ENCODE measurements at regions not wholly inside any gene's neighbourhood (a gene's known extent, or its start where the extent isn't known, plus 50 kb on each side); places are given as distances from the start of the nearest gene placed in this dataset.

DNA sequence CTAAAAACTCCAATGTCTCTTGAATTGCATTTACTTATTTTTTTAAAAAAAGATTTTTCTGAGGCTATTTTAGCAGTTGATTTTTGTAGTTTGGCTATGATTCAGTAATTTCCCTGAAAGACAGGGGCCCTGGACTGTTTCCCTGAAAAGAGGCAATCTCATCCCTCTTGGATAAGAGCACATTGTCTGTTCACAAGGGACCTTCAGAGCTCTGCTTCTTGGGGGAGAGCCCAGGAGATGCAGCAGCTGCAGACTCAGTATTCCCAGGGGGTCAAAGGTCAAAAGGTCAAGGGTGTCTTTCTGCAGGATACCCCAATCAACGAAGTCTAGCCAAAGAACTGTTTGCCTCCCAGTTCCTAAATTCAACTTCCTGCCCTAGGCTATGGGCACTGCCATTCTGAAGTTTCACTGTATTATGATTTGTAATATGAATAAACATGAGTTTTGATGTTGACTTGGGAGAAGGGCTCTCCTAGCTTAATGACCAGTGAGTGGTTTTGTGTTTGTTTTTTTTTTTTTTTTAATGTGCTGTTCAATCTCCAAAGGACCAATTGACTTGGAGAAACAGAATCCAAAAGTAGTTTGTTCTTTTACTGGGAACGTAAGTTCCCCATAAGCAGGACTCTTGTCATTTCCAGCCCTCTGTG lies 157.0 kb upstream of the SERPINE2 start:
- no peak for TF ChIP-seq CTCF (IDR thresholded peaks at IDR 0.05; ENCODE audit: low read length)
- no peak for TF ChIP-seq EZH2 (IDR thresholded peaks at IDR 0.05; ENCODE audit: borderline replicate concordance, low read length)

All from OCI-LY1 (cell line).